B cell (primary cell): ENCODE measurements at regions not wholly inside any gene's neighbourhood (a gene's known extent, or its start where the extent isn't known, plus 50 kb on each side); places are given as distances from the start of the nearest gene placed in this dataset.

ENCODE experiments used
- ATAC-seq: fragments of 200-7000 bp; cut with Tn5 transposase; one replicate; pipeline ENCODE4 v1.10.0; 2021; ENCODE audit warnings: low read depth, mild to moderate bottlenecking, moderate number of reproducible peaks, moderate library complexity
- CTCF ChIA-PET: fragments of 350-600 bp; sonication (Branson Sonifier 250); formaldehyde crosslinking; loops from one replicate; lab custom pipeline; 2021; ENCODE audit warnings: antibody characterized with exemption, inconsistent platforms; lab: Charles Lee
- POLR2A ChIA-PET: fragments of 350-600 bp; sonication (Branson Sonifier 250); formaldehyde crosslinking; loops from one replicate; lab custom pipeline; 2021; ENCODE audit warnings: antibody characterized with exemption; lab: Charles Lee
- DNase-seq: peaks from one replicate; pipeline ENCODE4 v3.0.0; 2013
- H2AFZ ChIP-seq: 2 replicates; pipeline ENCODE4 v1.6.1; 2012; ENCODE audit warnings: mild to moderate bottlenecking, low read depth, low read length; ENCODE audit not compliant: insufficient read depth, poor library complexity, severe bottlenecking
- H3K27ac ChIP-seq, 2 donors: 1 replicate in 1 of 2; 2 replicates in 1 of 2; pipeline ENCODE4 v1.5.1; 2012 to 2013; ENCODE audit warnings: low read length in 2 of 2, mild to moderate bottlenecking in 2 of 2, moderate library complexity in 1 of 2
- H3K27me3 ChIP-seq, 4 experiments: fragments of 200-600 bp in 1 of 4; sonication (generic) in 1 of 4; replicated peaks in 1 of 4; 1 replicate in 2 of 4; 2 replicates in 2 of 4; pipeline versions ENCODE4 v1.6.1 to v1.7.0; 2013 to 2016; ENCODE audit warnings: low read length in 3 of 4, mild to moderate bottlenecking in 2 of 4, mixed read lengths in 1 of 4, moderate library complexity in 1 of 4; ENCODE audit not compliant: insufficient read depth in 4 of 4, control insufficient read depth in 3 of 4; ENCODE audit errors: control extremely low read depth in 1 of 4
- H3K36me3 ChIP-seq, 2 experiments: replicated peaks in 1 of 2; 1 replicate in 1 of 2; 2 replicates in 1 of 2; pipeline versions ENCODE4 v1.6.1 to v1.7.1; 2013; ENCODE audit warnings: low read length in 1 of 2; ENCODE audit not compliant: insufficient read depth in 2 of 2, control insufficient read depth in 1 of 2; ENCODE audit errors: control extremely low read depth in 1 of 2, extremely low read depth in 1 of 2
- H3K4me1 ChIP-seq, 2 donors: fragments of 200-600 bp in 1 of 2; sonication (generic) in 1 of 2; 1 replicate in 1 of 2; 2 replicates in 1 of 2; pipeline versions ENCODE4 v1.5.1 to v1.6.1; 2013 to 2017; ENCODE audit warnings: low read length in 2 of 2; ENCODE audit not compliant: control insufficient read depth in 2 of 2, insufficient read depth in 2 of 2
- H3K4me2 ChIP-seq: replicated peaks from 2 replicates; pipeline ENCODE3; 2012; ENCODE audit warnings: mild to moderate bottlenecking, low read depth, low read length; ENCODE audit not compliant: poor library complexity, severe bottlenecking
- H3K4me3 ChIP-seq, 5 experiments: fragments of 200-600 bp in 1 of 5; sonication (generic) in 1 of 5; 1 replicate in 3 of 5; 2 replicates in 2 of 5; pipeline versions ENCODE4 v1.5.1 to v1.7.0; 2011 to 2016; ENCODE audit warnings: low read length in 4 of 5, mild to moderate bottlenecking in 4 of 5, low read depth in 2 of 5, control low read depth in 1 of 5, moderate library complexity in 1 of 5; ENCODE audit not compliant: insufficient read depth in 1 of 5; ENCODE audit errors: control extremely low read depth in 1 of 5, extremely low read depth in 1 of 5
- H3K79me2 ChIP-seq: fragments of 200-600 bp; sonication (generic); one replicate; pipeline ENCODE4 v1.6.0; 2016; ENCODE audit warnings: low read length; ENCODE audit not compliant: control insufficient read depth, insufficient read depth
- H3K9ac ChIP-seq: fragments of 200-600 bp; sonication (generic); 2 replicates; pipeline ENCODE4 v1.6.1; 2017; ENCODE audit warnings: mild to moderate bottlenecking, low read length, moderate library complexity
- H3K9me3 ChIP-seq, 3 donors: one replicate each; pipeline versions ENCODE4 v1.6.1 to v1.7.1; 2013; ENCODE audit warnings: low read length in 2 of 3; ENCODE audit not compliant: control insufficient read depth in 2 of 3, insufficient read depth in 1 of 3; ENCODE audit errors: control extremely low read depth in 1 of 3
- H4K20me1 ChIP-seq: 2 replicates; pipeline ENCODE4 v1.6.0; 2012; ENCODE audit warnings: mild to moderate bottlenecking, low read length; ENCODE audit not compliant: insufficient read depth, control insufficient read depth, poor library complexity, severe bottlenecking
- H3K27ac Mint-ChIP-seq: one replicate; pipeline ENCODE4 v1.8.0; 2021; ENCODE audit warnings: mixed read lengths
- H3K27me3 Mint-ChIP-seq: one replicate; pipeline ENCODE4 v1.8.0; 2021; ENCODE audit warnings: mixed read lengths
- H3K4me1 Mint-ChIP-seq: one replicate; pipeline ENCODE4 v1.8.0; 2021; ENCODE audit warnings: mixed read lengths
- H3K4me3 Mint-ChIP-seq: one replicate; pipeline ENCODE4 v1.8.0; 2021; ENCODE audit warnings: mixed read lengths
- H3K9me3 Mint-ChIP-seq: one replicate; pipeline ENCODE4 v1.8.0; 2022; ENCODE audit warnings: mixed read lengths; ENCODE audit not compliant: insufficient read depth
- CTCF ChIP-seq: fragments of 200-600 bp; IDR thresholded peaks from one replicate; pipeline ENCODE4 v1.8.0; 2022; ENCODE audit warnings: antibody characterized with exemption, mild to moderate bottlenecking
- EZH2 ChIP-seq: IDR thresholded peaks from 2 replicates; pipeline ENCODE4 v1.6.1; 2012; ENCODE audit warnings: borderline replicate concordance, low read depth, mild to moderate bottlenecking, moderate library complexity, low read length; ENCODE audit not compliant: insufficient read depth, poor library complexity, severe bottlenecking
- WGBS: methylation state at CpG from one replicate; pipeline ENCODE4 v1.1.5; 2013; ENCODE audit warnings: missing lambda C conversion rate; ENCODE audit not compliant: insufficient coverage; 5-methylcytosine and 5-hydroxymethylcytosine counted together
- intact Hi-C: fragments of 100-400 bp; cut with micrococcal nuclease; formaldehyde crosslinking; loops from one replicate; pipeline ENCODE4 v1.10.0; 2022

GRCh38 chr12:102298022-102298421, 100.4 kb upstream of the PMCH start:
- H3K9me3 ChIP-seq, result peaks cover 0 to 5% (median 2%) of the 10 kb centered on the region in 3 donors
- H4K20me1 ChIP-seq, result no peaks in the 10 kb centered on the region
- no peaks in the 10 kb centered on the region for H3K36me3 ChIP-seq
- no peak overlapping the region for H3K27ac ChIP-seq
- H2AFZ ChIP-seq, result no peak overlapping the region
- no peaks in the 10 kb centered on the region for H3K4me1 ChIP-seq
- H3K9me3 Mint-ChIP-seq, result peaks cover 2% of the 10 kb centered on the region
- ChIA-PET CTCF (no interaction called here), POLR2A (no interaction called here)
- ATAC-seq (no peak), DNase-seq (no peak)
- no peaks in the 10 kb centered on the region for H3K79me2 ChIP-seq
- 89% methylated on average over 1 of the region's 3 CpGs for WGBS
- H3K4me3 ChIP-seq, result no peak overlapping the region
- no peak overlapping the region for H3K27ac Mint-ChIP-seq
- H3K9ac ChIP-seq, result no peak overlapping the region
- no peak overlapping the region for H3K4me2 ChIP-seq
- H3K27me3 Mint-ChIP-seq, result peaks cover 3% of the 10 kb centered on the region
- no peaks in the 10 kb centered on the region for H3K4me1 Mint-ChIP-seq
- no peak for TF ChIP-seq EZH2
- no peak for TF ChIP-seq CTCF
- H3K27me3 ChIP-seq, result no peaks in the 10 kb centered on the region
- intact Hi-C loops, result no loop called here
- H3K4me3 Mint-ChIP-seq, result no peak overlapping the region

- Histone ChIP-seq H3K4me1 (no peaks in the 10 kb centered on the region), H3K36me3 (no peaks in the 10 kb centered on the region), H4K20me1 (no peaks in the 10 kb centered on the region), H3K27ac (no peak overlapping the region), H3K4me2 (no peak overlapping the region), H3K27me3 (no peaks in the 10 kb centered on the region), H3K4me3 (no peak overlapping the region), H3K9ac (no peak overlapping the region), H2AFZ (no peak overlapping the region), H3K79me2 (no peaks in the 10 kb centered on the region), H3K9me3 (peaks cover 0 to 5% (median 2%) of the 10 kb centered on the region in 3 donors)
- ATAC-seq, result no peak
- H3K27ac Mint-ChIP-seq, result no peak overlapping the region
- CTCF ChIA-PET, result no interaction called here
- WGBS, result 100% methylated on average over 2 of the region's 2 CpGs
- peaks cover 3% of the 10 kb centered on the region for H3K27me3 Mint-ChIP-seq
- H3K9me3 Mint-ChIP-seq, result peaks cover 2% of the 10 kb centered on the region
- intact Hi-C loops, result no loop called here
- no peaks in the 10 kb centered on the region for H3K4me1 Mint-ChIP-seq
- POLR2A ChIA-PET, result no interaction called here
- H3K4me3 Mint-ChIP-seq, result no peak overlapping the region
- TF ChIP-seq CTCF (no peak), EZH2 (no peak)
- no peak for DNase-seq
These were observed 99.8 kb upstream of the PMCH start for GRCh38 chr12:102297412-102297811.
